Tibial artery (tissue), 4 donors: ENCODE measurements at regions not wholly inside any gene's neighbourhood (a gene's known extent, or its start where the extent isn't known, plus 50 kb on each side); places are given as distances from the start of the nearest gene placed in this dataset.

Experiments used
- DNase-seq, 2 donors: peaks; one replicate each; pipeline ENCODE4 v3.0.0-alpha.2; 2019
- H3K27ac ChIP-seq, 2 donors: fragments of 200-600 bp; sonication (generic) in 1 of 2; 1 replicate in 1 of 2; 2 replicates in 1 of 2; pipeline ENCODE4 v1.5.1; 2018 to 2019; ENCODE audit warnings: mild to moderate bottlenecking in 1 of 2
- H3K27me3 ChIP-seq, 2 donors: fragments of 200-600 bp; sonication (generic) in 1 of 2; one replicate each; pipeline versions ENCODE4 v1.5.1 to v1.6.0; 2016 to 2019
- H3K36me3 ChIP-seq, 3 donors: fragments of 200-600 bp; sonication (generic) in 2 of 3; one replicate each; pipeline ENCODE4 v1.5.1; 2016 to 2019; ENCODE audit warnings: mild to moderate bottlenecking in 2 of 3
- H3K4me1 ChIP-seq, 4 donors: fragments of 200-600 bp; sonication (generic) in 2 of 4; 1 replicate in 3 of 4; 2 replicates in 1 of 4; pipeline ENCODE4 v1.5.1; 2016 to 2019
- H3K4me3 ChIP-seq, 2 donors: fragments of 200-600 bp; sonication (generic) in 1 of 2; 1 replicate in 1 of 2; 2 replicates in 1 of 2; pipeline ENCODE4 v1.5.1; 2018 to 2019; ENCODE audit warnings: mild to moderate bottlenecking in 2 of 2
- H3K9me3 ChIP-seq, 3 donors: fragments of 200-600 bp; sonication (generic) in 1 of 3; one replicate each; pipeline ENCODE4 v1.5.1; 2016 to 2019
- intact Hi-C: fragments of 100-400 bp; cut with DNase I; formaldehyde crosslinking; loops from one replicate; pipeline ENCODE4 v1.15.0; 2023; ENCODE audit warnings: low total_unique reads
- TF ChIP-seq, protein P1 (sequence below), 2 experiments: fragments of 200-600 bp in 1 of 2; fragments of 450-650 bp in 1 of 2; IDR thresholded peaks; one replicate each; pipeline ENCODE4 v1.5.1; 2017 to 2019; ENCODE audit warnings: antibody characterized with exemption in 2 of 2, mild to moderate bottlenecking in 1 of 2, moderate library complexity in 1 of 2

DNA sequence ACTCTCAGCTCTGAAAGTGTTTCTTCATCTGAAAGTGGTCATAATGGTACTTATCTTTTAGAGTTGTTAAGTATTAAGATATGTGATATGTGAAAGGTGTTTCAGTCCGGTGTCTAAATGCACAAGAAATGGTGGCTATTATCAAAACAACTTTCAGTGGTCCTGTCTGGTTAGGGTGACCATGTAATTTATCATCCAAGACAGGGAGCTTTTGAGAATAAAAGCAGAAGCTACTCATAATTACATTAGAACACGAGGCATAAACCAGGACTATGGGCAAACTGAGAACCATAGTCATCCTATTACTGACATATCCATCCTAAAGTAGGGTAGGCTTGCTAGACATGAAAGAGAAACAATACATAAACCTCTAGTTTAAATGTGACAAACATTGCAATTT is 418.1 kb upstream of the SEMA6A start:
- Histone ChIP-seq H3K4me1 (no peaks in the 10 kb centered on the region), H3K4me3 (no peak overlapping the region), H3K27ac (no peak overlapping the region), H3K36me3 (no peaks in the 10 kb centered on the region), H3K27me3 (no peaks in the 10 kb centered on the region), H3K9me3 (no peaks in the 10 kb centered on the region)
- TF ChIP-seq, protein P1, sequence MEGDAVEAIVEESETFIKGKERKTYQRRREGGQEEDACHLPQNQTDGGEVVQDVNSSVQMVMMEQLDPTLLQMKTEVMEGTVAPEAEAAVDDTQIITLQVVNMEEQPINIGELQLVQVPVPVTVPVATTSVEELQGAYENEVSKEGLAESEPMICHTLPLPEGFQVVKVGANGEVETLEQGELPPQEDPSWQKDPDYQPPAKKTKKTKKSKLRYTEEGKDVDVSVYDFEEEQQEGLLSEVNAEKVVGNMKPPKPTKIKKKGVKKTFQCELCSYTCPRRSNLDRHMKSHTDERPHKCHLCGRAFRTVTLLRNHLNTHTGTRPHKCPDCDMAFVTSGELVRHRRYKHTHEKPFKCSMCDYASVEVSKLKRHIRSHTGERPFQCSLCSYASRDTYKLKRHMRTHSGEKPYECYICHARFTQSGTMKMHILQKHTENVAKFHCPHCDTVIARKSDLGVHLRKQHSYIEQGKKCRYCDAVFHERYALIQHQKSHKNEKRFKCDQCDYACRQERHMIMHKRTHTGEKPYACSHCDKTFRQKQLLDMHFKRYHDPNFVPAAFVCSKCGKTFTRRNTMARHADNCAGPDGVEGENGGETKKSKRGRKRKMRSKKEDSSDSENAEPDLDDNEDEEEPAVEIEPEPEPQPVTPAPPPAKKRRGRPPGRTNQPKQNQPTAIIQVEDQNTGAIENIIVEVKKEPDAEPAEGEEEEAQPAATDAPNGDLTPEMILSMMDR (IDR thresholded peaks at IDR 0.05): no peak
- intact Hi-C loops: no loop called here
- DNase-seq: no peak

DNA sequence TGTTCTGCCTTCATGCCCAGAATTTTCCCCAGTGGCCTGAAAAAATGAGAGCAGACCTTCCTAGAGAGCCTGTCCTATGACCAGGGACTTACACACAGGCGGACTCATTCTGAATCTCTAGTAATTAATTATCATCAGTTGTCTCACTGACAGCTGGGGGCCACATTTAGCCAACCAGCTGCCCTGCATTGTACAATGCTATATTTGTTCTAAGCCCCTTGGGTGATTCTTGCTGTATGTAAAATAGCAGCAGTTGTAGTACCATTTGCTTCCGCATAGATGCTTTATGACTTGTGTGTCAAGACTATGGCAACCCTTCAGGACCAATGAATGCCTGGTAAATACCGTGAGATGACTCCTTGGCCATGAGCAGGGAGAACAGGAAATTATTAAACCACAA is 415.4 kb upstream of the SEMA6A start:
- Histone ChIP-seq H3K27ac (no peak overlapping the region), H3K27me3 (no peaks in the 10 kb centered on the region), H3K4me1 (no peaks in the 10 kb centered on the region), H3K4me3 (no peak overlapping the region), H3K9me3 (no peaks in the 10 kb centered on the region), H3K36me3 (no peaks in the 10 kb centered on the region)
- intact Hi-C loops: no loop called here
- DNase-seq: no peak
- TF ChIP-seq, protein P1 (IDR thresholded peaks at IDR 0.05): no peak

DNA sequence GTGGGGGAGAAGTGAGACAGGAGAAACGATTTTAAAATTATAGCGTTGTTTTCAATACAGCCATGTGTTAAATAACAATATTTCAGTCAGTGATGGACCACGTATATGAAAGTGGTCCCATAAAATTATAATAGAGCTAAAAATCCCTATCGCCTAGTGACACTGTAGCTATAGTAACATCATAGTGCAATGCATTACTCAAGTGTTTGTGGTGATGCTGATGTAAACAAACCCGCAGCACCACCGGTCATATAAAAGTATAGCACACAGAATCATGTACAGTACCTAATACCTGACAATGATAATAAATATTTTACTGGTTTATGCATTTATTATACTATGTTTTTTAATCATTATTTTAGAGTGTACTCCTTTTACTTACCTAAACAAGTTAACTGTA is 407.4 kb upstream of the SEMA6A start:
- Histone ChIP-seq H3K27me3 (no peaks in the 10 kb centered on the region), H3K4me1 (no peaks in the 10 kb centered on the region), H3K4me3 (no peak overlapping the region), H3K27ac (no peak overlapping the region), H3K9me3 (no peaks in the 10 kb centered on the region), H3K36me3 (no peaks in the 10 kb centered on the region)
- intact Hi-C loops: no loop called here
- DNase-seq: no peak
- TF ChIP-seq, protein P1 (IDR thresholded peaks at IDR 0.05): no peak

DNA sequence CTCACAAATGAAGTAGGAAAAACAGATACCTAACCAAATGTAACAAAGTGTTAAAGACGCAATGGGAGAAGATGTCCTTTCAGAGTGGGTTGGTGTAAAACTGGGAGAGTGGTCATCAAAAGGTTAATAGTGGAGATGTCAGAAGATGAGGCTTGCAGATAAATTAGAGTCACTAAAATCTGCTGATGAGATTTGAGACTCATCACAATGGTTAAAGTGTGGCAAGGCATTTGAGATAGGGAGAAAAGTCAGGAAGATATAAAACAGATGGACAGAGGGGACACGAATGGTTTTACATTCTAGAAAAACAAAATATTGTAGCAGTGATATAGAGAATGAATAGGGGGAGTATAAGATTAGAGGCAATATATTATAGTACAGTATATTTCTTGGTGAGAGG is 406.0 kb upstream of the SEMA6A start:
- Histone ChIP-seq H3K9me3 (no peaks in the 10 kb centered on the region), H3K36me3 (no peaks in the 10 kb centered on the region), H3K27ac (no peak overlapping the region), H3K4me1 (no peaks in the 10 kb centered on the region), H3K27me3 (no peaks in the 10 kb centered on the region), H3K4me3 (no peak overlapping the region)
- TF ChIP-seq, protein P1 (IDR thresholded peaks at IDR 0.05): no peak
- intact Hi-C loops: no loop called here
- no peak for DNase-seq

DNA sequence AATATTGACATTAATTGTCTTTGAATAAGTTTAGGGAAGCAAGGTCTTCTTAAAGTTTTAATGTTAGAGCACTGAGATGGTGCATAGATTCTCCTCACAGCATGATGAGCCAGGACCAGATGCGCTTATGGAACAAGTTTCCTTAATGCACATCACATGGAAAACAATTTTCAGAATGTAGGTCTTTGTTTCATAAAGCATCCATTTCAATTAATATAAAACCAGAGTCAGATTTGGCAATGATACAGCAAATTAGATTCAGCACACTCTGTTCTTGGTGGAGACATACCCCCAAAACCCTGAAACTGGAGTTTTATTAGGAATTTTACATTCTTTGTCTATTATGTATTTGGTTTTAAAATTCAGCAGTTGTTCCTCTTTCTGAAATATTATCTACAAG is 402.1 kb upstream of the SEMA6A start:
- Histone ChIP-seq H3K27me3 (no peaks in the 10 kb centered on the region), H3K4me1 (no peaks in the 10 kb centered on the region), H3K27ac (no peak overlapping the region), H3K9me3 (no peaks in the 10 kb centered on the region), H3K4me3 (no peak overlapping the region), H3K36me3 (no peaks in the 10 kb centered on the region)
- intact Hi-C loops: no loop called here
- TF ChIP-seq, protein P1 (IDR thresholded peaks at IDR 0.05): no peak
- no peak for DNase-seq

DNA sequence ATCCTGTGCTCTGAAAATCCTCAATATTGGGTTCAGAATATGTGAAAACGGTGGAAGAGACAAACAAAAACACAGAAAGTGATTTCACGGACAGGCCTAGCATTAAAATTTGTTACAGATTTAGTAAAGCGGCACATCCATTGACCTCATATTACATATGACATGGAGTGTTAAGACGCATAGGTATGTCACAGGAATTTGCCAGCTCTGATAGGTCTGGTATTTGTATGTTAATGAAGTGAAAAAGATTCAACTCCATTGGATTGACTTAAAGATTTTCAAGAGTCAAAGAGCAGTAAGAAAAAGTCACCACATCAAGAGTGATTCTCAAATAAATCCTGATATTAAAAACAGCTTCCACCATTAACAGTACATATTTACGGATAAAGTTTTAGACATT is 396.5 kb upstream of the SEMA6A start:
- Histone ChIP-seq H3K27ac (no peak overlapping the region), H3K27me3 (no peaks in the 10 kb centered on the region), H3K9me3 (no peaks in the 10 kb centered on the region), H3K4me3 (no peak overlapping the region), H3K36me3 (no peaks in the 10 kb centered on the region), H3K4me1 (no peaks in the 10 kb centered on the region)
- TF ChIP-seq, protein P1 (IDR thresholded peaks at IDR 0.05): no peak
- no peak for DNase-seq
- intact Hi-C loops: no loop called here
